ENCODE measurements at regions not wholly inside any gene's neighbourhood (a gene's known extent, or its start where the extent isn't known, plus 50 kb on each side); places are given as distances from the start of the nearest gene placed in this dataset.
A peak's percentile ranks its signal among the peaks of the same experiment; 100 is the strongest.

- no peak overlapping the region for H3K27ac ChIP-seq (replicated peaks)
Measured at GRCh38 chr13:91154558-91155353, 192.7 kb upstream of the MIR17HG start.

GRCh38 chr13:91155512-91156114 is 191.9 kb upstream of the MIR17HG start:
- Histone ChIP-seq H3K36me3 (no peaks in the 10 kb centered on the region), H3K27ac (replicated peaks) (peak overlapping the region; percentile 13), H3K4me1 (no peaks in the 10 kb centered on the region), H3K9me3 (replicated peaks) (no peaks in the 10 kb centered on the region), H3K4me3 (no peak overlapping the region), H3K27me3 (ENCODE audit: low read depth) (no peaks in the 10 kb centered on the region)
- TF ChIP-seq CTCF (IDR thresholded peaks at IDR 0.05; ENCODE audit: borderline replicate concordance), result no peak
- DNase-seq, result no peak
- intact Hi-C loops (cut with micrococcal nuclease), result no loop called here

More at GRCh38 chr13:91154558-91155353, 192.7 kb upstream of the MIR17HG start:
- no peaks in the 10 kb centered on the region for H3K4me1 ChIP-seq
- TF ChIP-seq CTCF (IDR thresholded peaks at IDR 0.05; ENCODE audit: borderline replicate concordance), result no peak
- intact Hi-C loops (cut with micrococcal nuclease), result no loop called here
- no peaks in the 10 kb centered on the region for H3K27me3 ChIP-seq (ENCODE audit: low read depth)
- H3K36me3 ChIP-seq, result no peaks in the 10 kb centered on the region
- DNase-seq, result no peak
- H3K9me3 ChIP-seq (replicated peaks), result no peaks in the 10 kb centered on the region
- H3K4me3 ChIP-seq, result no peak overlapping the region

- Histone ChIP-seq H3K36me3 (no peaks in the 10 kb centered on the region), H3K27ac (replicated peaks) (no peak overlapping the region), H3K27me3 (ENCODE audit: low read depth) (no peaks in the 10 kb centered on the region), H3K4me3 (no peak overlapping the region), H3K9me3 (replicated peaks) (no peaks in the 10 kb centered on the region), H3K4me1 (no peaks in the 10 kb centered on the region)
- TF ChIP-seq CTCF (IDR thresholded peaks at IDR 0.05; ENCODE audit: borderline replicate concordance), result no peak
- intact Hi-C loops (cut with micrococcal nuclease), result no loop called here
- DNase-seq, result no peak
Measured at GRCh38 chr13:91157273-91158016, 190.0 kb upstream of the MIR17HG start.

GRCh38 chr13:91158017-91158395 is 189.5 kb upstream of the MIR17HG start:
- Histone ChIP-seq H3K27me3 (ENCODE audit: low read depth) (no peaks in the 10 kb centered on the region), H3K4me3 (no peak overlapping the region), H3K36me3 (no peaks in the 10 kb centered on the region), H3K27ac (replicated peaks) (no peak overlapping the region), H3K4me1 (no peaks in the 10 kb centered on the region), H3K9me3 (replicated peaks) (no peaks in the 10 kb centered on the region)
- no peak for DNase-seq
- TF ChIP-seq CTCF (IDR thresholded peaks at IDR 0.05; ENCODE audit: borderline replicate concordance), result no peak
- intact Hi-C loops (cut with micrococcal nuclease), result no loop called here

- H3K9me3 ChIP-seq (replicated peaks), result no peaks in the 10 kb centered on the region
- no peaks in the 10 kb centered on the region for H3K36me3 ChIP-seq
- H3K27ac ChIP-seq (replicated peaks), result no peak overlapping the region
- TF ChIP-seq CTCF (IDR thresholded peaks at IDR 0.05; ENCODE audit: borderline replicate concordance), result no peak
- no peaks in the 10 kb centered on the region for H3K4me1 ChIP-seq
- no peak for DNase-seq
- no peak overlapping the region for H3K4me3 ChIP-seq
- intact Hi-C loops (cut with micrococcal nuclease), result no loop called here
- H3K27me3 ChIP-seq (ENCODE audit: low read depth), result no peaks in the 10 kb centered on the region
Measured at GRCh38 chr13:91162180-91162579, 185.3 kb upstream of the MIR17HG start.

All from left ventricle myocardium inferior (tissue), 1 donor.